ENCODE measurements at regions not wholly inside any gene's neighbourhood (a gene's known extent, or its start where the extent isn't known, plus 50 kb on each side); places are given as distances from the start of the nearest gene placed in this dataset.

DNA sequence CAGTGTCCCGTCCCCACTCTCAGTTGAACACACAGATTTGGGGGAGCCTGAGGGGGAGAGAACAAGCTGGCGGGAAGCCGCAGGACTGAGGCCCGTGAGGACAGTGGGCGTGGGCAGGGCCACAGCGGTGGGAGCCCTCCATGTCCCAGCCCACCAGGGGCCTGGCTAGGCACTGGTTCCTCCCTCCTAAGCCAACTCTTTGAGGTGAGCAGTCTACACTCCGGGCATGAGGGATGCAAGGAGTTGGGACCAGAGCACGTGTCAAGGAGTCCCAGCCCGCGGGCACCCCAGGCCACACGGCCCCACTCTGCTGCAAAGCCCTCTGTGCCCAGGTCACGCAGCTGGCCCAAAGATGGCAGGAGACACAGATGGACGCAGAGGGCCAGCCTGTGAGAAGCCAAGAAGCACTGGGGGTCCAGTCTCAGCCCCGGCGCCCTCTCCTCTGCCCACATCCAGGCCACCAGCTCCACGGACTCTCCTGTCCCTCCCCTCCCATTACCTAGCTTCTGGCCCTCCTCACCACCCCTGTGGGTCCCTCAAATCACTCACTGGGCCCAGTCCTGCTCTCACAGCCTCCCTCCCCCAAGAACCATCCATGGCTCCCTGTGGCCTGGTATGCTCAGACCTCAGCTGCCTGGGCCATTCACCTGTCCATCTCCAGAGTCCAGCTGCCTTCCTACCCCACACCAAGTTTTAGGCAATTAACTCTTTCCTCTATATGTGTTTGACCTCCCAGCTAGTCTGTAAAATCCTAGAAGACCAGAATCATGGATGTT is 206.5 kb downstream of the RBFOX3 start:
- H3K4me2 ChIP-seq (ENCODE audit: control insufficient read depth, extremely low read depth, insufficient read depth, low read depth, low read length): no peak overlapping the region
- H3K27me3 ChIP-seq (ENCODE audit: control insufficient read depth, extremely low read depth, insufficient read depth, low read length): peaks cover 48% of the 10 kb centered on the region
- dilution Hi-C loops (cut with MboI; ENCODE audit: extremely low pct_ligation_motif_present, low sequenced_read_pairs): no loop called here
- no peak overlapping the region for H3K4me3 ChIP-seq (ENCODE audit: control insufficient read depth in 2 of 3, extremely low read depth in 1 of 3, insufficient read depth in 2 of 3, low read depth in 1 of 3, low read length in 3 of 3)
- H3K9me1 ChIP-seq (ENCODE audit: control insufficient read depth, extremely low read depth, insufficient read depth, low read length): no peaks in the 10 kb centered on the region
- no peak for TF ChIP-seq EZH2 (IDR thresholded peaks at IDR 0.05; ENCODE audit: low read length)
- TF ChIP-seq, protein P1, sequence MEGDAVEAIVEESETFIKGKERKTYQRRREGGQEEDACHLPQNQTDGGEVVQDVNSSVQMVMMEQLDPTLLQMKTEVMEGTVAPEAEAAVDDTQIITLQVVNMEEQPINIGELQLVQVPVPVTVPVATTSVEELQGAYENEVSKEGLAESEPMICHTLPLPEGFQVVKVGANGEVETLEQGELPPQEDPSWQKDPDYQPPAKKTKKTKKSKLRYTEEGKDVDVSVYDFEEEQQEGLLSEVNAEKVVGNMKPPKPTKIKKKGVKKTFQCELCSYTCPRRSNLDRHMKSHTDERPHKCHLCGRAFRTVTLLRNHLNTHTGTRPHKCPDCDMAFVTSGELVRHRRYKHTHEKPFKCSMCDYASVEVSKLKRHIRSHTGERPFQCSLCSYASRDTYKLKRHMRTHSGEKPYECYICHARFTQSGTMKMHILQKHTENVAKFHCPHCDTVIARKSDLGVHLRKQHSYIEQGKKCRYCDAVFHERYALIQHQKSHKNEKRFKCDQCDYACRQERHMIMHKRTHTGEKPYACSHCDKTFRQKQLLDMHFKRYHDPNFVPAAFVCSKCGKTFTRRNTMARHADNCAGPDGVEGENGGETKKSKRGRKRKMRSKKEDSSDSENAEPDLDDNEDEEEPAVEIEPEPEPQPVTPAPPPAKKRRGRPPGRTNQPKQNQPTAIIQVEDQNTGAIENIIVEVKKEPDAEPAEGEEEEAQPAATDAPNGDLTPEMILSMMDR (optimal IDR thresholded peaks at IDR 0.05 in 1 of 3, IDR thresholded peaks at IDR 0.05 in 1 of 3, conservative IDR thresholded peaks at IDR 0.05 in 1 of 3; ENCODE audit: extremely low read depth in 1 of 3, insufficient read depth in 2 of 3, low read length in 3 of 3): no peak
- no peaks in the 10 kb centered on the region for H3K9me3 ChIP-seq (ENCODE audit: control insufficient read depth, low read depth, low read length)
- H3K9ac ChIP-seq (ENCODE audit: control insufficient read depth, extremely low read depth, insufficient read depth, low read length): no peak overlapping the region
- no peaks in the 10 kb centered on the region for H3K79me2 ChIP-seq (ENCODE audit: control insufficient read depth, insufficient read depth, low read length)
- DNase-seq (ENCODE audit: low read depth, low spot score): no peak
- H3K27ac ChIP-seq (ENCODE audit: control insufficient read depth, insufficient read depth, low read length): no peak overlapping the region
- peaks cover 3% of the 10 kb centered on the region for H4K20me1 ChIP-seq (ENCODE audit: control insufficient read depth, extremely low read depth, insufficient read depth, low read length)
- no peak overlapping the region for H2AFZ ChIP-seq (ENCODE audit: control insufficient read depth, low read length)
- no peak for FAIRE-seq
- peaks cover 4% of the 10 kb centered on the region for H3K4me1 ChIP-seq (ENCODE audit: control insufficient read depth, extremely low read depth, insufficient read depth, low read length)
- H3K36me3 ChIP-seq (ENCODE audit: control insufficient read depth in 2 of 2, extremely low read depth in 1 of 2, insufficient read depth in 2 of 2, low read length in 2 of 2): no peaks in the 10 kb centered on the region

DNA sequence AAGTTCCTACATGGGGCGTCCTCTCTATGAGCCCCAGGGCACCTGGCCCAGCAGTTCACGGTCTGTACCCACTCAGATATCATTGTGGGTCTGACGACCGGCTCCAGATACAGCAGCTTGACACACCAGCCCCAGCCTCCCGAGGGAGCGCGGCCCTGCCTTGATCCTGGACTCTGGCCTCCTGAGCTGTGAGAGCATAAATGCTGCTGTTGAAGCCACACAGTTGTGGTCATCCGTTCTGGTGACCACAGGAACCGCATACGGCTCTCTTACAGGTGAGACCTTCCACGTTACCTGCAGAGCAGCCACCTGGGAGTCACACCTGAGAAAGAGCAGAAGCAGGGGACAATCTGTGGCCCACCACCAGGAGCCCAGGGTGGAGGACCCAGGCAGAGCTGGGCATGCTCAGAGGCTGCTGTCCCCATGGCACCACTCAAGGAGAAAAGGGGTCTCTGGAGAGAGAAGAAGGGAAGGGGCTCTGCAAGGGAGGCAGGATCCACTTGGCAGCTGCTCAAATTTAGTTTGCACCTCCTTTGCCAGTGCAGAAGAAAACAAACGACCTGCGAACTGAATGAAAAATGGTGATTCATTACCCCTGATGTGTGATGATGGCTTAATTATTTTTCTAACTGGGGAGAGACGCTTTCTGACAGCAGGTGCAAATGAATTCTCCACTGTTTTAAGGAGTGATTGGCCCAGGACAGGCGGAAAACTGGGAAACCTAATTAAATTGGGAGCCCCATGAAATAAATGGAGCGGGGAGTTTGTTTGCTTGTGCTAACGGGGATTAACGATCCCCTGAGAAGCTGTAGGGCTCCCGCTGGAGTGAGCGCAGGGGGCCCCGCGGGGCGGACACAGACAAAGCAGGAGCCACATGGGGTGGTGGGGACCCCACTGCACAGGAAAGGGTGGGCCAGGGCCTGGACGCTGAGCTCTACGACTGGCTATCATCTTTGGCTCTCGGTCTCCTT is 208.9 kb downstream of the RBFOX3 start:
- Histone ChIP-seq H3K4me2 (ENCODE audit: control insufficient read depth, extremely low read depth, insufficient read depth, low read depth, low read length) (no peak overlapping the region), H3K4me3 (ENCODE audit: control insufficient read depth in 2 of 3, extremely low read depth in 1 of 3, insufficient read depth in 2 of 3, low read depth in 1 of 3, low read length in 3 of 3) (no peak overlapping the region), H4K20me1 (ENCODE audit: control insufficient read depth, extremely low read depth, insufficient read depth, low read length) (peaks cover 3% of the 10 kb centered on the region), H3K27me3 (ENCODE audit: control insufficient read depth, extremely low read depth, insufficient read depth, low read length) (peaks cover 52% of the 10 kb centered on the region), H3K9me3 (ENCODE audit: control insufficient read depth, low read depth, low read length) (no peaks in the 10 kb centered on the region), H3K79me2 (ENCODE audit: control insufficient read depth, insufficient read depth, low read length) (no peaks in the 10 kb centered on the region), H3K4me1 (ENCODE audit: control insufficient read depth, extremely low read depth, insufficient read depth, low read length) (peaks cover 4% of the 10 kb centered on the region), H3K27ac (ENCODE audit: control insufficient read depth, insufficient read depth, low read length) (no peak overlapping the region), H3K36me3 (ENCODE audit: control insufficient read depth in 2 of 2, extremely low read depth in 1 of 2, insufficient read depth in 2 of 2, low read length in 2 of 2) (no peaks in the 10 kb centered on the region), H3K9ac (ENCODE audit: control insufficient read depth, extremely low read depth, insufficient read depth, low read length) (no peak overlapping the region), H2AFZ (ENCODE audit: control insufficient read depth, low read length) (no peak overlapping the region), H3K9me1 (ENCODE audit: control insufficient read depth, extremely low read depth, insufficient read depth, low read length) (no peaks in the 10 kb centered on the region)
- dilution Hi-C loops (cut with MboI; ENCODE audit: extremely low pct_ligation_motif_present, low sequenced_read_pairs): no loop called here
- no peak for DNase-seq (ENCODE audit: low read depth, low spot score)
- TF ChIP-seq EZH2 (IDR thresholded peaks at IDR 0.05; ENCODE audit: low read length): no peak
- TF ChIP-seq, protein P1 (optimal IDR thresholded peaks at IDR 0.05 in 1 of 3, IDR thresholded peaks at IDR 0.05 in 1 of 3, conservative IDR thresholded peaks at IDR 0.05 in 1 of 3; ENCODE audit: extremely low read depth in 1 of 3, insufficient read depth in 2 of 3, low read length in 3 of 3): no peak
- FAIRE-seq: no peak

All from keratinocyte (primary cell).